Neural crest cell (in vitro differentiated cells): ENCODE measurements at regions not wholly inside any gene's neighbourhood (a gene's known extent, or its start where the extent isn't known, plus 50 kb on each side); places are given as distances from the start of the nearest gene placed in this dataset.

Source experiments
- DNase-seq: peaks from one replicate; pipeline ENCODE4 v3.0.0; 2021; ENCODE audit warnings: low read depth, mixed read lengths, low spot score
- H3K27ac Mint-ChIP-seq: one replicate; pipeline ENCODE4 v1.8.0; 2021; ENCODE audit warnings: mild to moderate bottlenecking, mixed read lengths; ENCODE audit not compliant: unreplicated experiment
- H3K27me3 Mint-ChIP-seq: 2 replicates; pipeline ENCODE4 v1.8.0; 2021; ENCODE audit warnings: low read depth, mild to moderate bottlenecking, mixed read lengths
- H3K36me3 Mint-ChIP-seq: 2 replicates; pipeline ENCODE4 v1.8.0; 2021; ENCODE audit warnings: low read depth, mild to moderate bottlenecking, mixed read lengths
- H3K4me1 Mint-ChIP-seq: 2 replicates; pipeline ENCODE4 v1.8.0; 2021; ENCODE audit warnings: mixed read lengths
- H3K4me3 Mint-ChIP-seq: one replicate; pipeline ENCODE4 v1.8.0; 2021; ENCODE audit warnings: mild to moderate bottlenecking, mixed read lengths
- H3K9me3 Mint-ChIP-seq: 2 replicates; pipeline ENCODE4 v1.8.0; 2021; ENCODE audit warnings: mixed read lengths
- CTCF ChIP-seq: fragments of 200-600 bp; sonication (generic); conservative IDR thresholded peaks from 2 replicates; pipeline ENCODE4 v1.5.0; 2021; ENCODE audit warnings: antibody characterized with exemption, mild to moderate bottlenecking

GRCh38 chr7:126163647-126164046, 1089.1 kb downstream of the GRM8 start:
- H3K27ac Mint-ChIP-seq: no peak overlapping the region
- DNase-seq: no peak
- no peaks in the 10 kb centered on the region for H3K9me3 Mint-ChIP-seq
- H3K36me3 Mint-ChIP-seq: no peaks in the 10 kb centered on the region
- no peaks in the 10 kb centered on the region for H3K27me3 Mint-ChIP-seq
- H3K4me1 Mint-ChIP-seq: no peaks in the 10 kb centered on the region
- no peak overlapping the region for H3K4me3 Mint-ChIP-seq
- no peak for TF ChIP-seq CTCF

GRCh38 chr7:126157391-126157790, 1095.3 kb downstream of the GRM8 start:
- no peak for DNase-seq
- Mint-ChIP-seq H3K9me3 (no peaks in the 10 kb centered on the region), H3K27me3 (no peaks in the 10 kb centered on the region), H3K27ac (no peak overlapping the region), H3K36me3 (no peaks in the 10 kb centered on the region), H3K4me3 (no peak overlapping the region), H3K4me1 (no peaks in the 10 kb centered on the region)
- TF ChIP-seq CTCF: no peak

- H3K36me3 Mint-ChIP-seq: no peaks in the 10 kb centered on the region
- no peaks in the 10 kb centered on the region for H3K27me3 Mint-ChIP-seq
- no peak overlapping the region for H3K4me3 Mint-ChIP-seq
- no peak for TF ChIP-seq CTCF
- no peak for DNase-seq
- no peak overlapping the region for H3K27ac Mint-ChIP-seq
- no peaks in the 10 kb centered on the region for H3K4me1 Mint-ChIP-seq
- no peaks in the 10 kb centered on the region for H3K9me3 Mint-ChIP-seq
Observed at GRCh38 chr7:126150278-126150958, 1102.3 kb downstream of the GRM8 start.

GRCh38 chr7:126140858-126141466, 1111.8 kb downstream of the GRM8 start:
- Mint-ChIP-seq H3K9me3 (no peaks in the 10 kb centered on the region), H3K27me3 (no peaks in the 10 kb centered on the region), H3K36me3 (no peaks in the 10 kb centered on the region), H3K27ac (no peak overlapping the region), H3K4me3 (no peak overlapping the region), H3K4me1 (peaks cover 4% of the 10 kb centered on the region)
- TF ChIP-seq CTCF: no peak
- no peak for DNase-seq

GRCh38 chr7:126119981-126120380, 1132.8 kb downstream of the GRM8 start:
- Mint-ChIP-seq H3K9me3 (peaks cover 16% of the 10 kb centered on the region), H3K4me1 (no peaks in the 10 kb centered on the region), H3K36me3 (no peaks in the 10 kb centered on the region), H3K27me3 (no peaks in the 10 kb centered on the region), H3K27ac (no peak overlapping the region), H3K4me3 (no peak overlapping the region)
- DNase-seq: no peak
- TF ChIP-seq CTCF: no peak
